Stimulated activated naive CD8-positive, alpha-beta T cell treated with anti-CD3 and anti-CD28 coated beads, Interleukin-15, Interleukin-2, amounts not matched to agents 100 ng/mL and 50 ng/mL, for 24 hours (primary cell): ENCODE measurements at regions not wholly inside any gene's neighbourhood (a gene's known extent, or its start where the extent isn't known, plus 50 kb on each side); places are given as distances from the start of the nearest gene placed in this dataset.

Experiments
- H3K27ac Mint-ChIP-seq: one replicate; pipeline ENCODE4 v1.8.0; 2021; ENCODE audit warnings: mild to moderate bottlenecking, mixed read lengths
- H3K27me3 Mint-ChIP-seq: one replicate; pipeline ENCODE4 v1.8.0; 2021; ENCODE audit warnings: mixed read lengths
- H3K36me3 Mint-ChIP-seq: one replicate; pipeline ENCODE4 v1.8.0; 2021; ENCODE audit warnings: low read depth, mixed read lengths
- H3K4me1 Mint-ChIP-seq: one replicate; pipeline ENCODE4 v1.8.0; 2021; ENCODE audit warnings: low read depth, mixed read lengths
- H3K4me3 Mint-ChIP-seq: one replicate; pipeline ENCODE4 v1.8.0; 2021; ENCODE audit warnings: mild to moderate bottlenecking, mixed read lengths
- H3K9me3 Mint-ChIP-seq: one replicate; pipeline ENCODE4 v1.8.0; 2021; ENCODE audit warnings: mixed read lengths

GRCh38 chr4:179552131-179552530, 2109.9 kb upstream of the AGA start:
- Mint-ChIP-seq H3K36me3 (no peaks in the 10 kb centered on the region), H3K4me1 (no peaks in the 10 kb centered on the region), H3K9me3 (peaks cover 14% of the 10 kb centered on the region), H3K27me3 (no peaks in the 10 kb centered on the region), H3K4me3 (no peak overlapping the region), H3K27ac (no peak overlapping the region)

- H3K36me3 Mint-ChIP-seq, result no peaks in the 10 kb centered on the region
- no peaks in the 10 kb centered on the region for H3K4me1 Mint-ChIP-seq
These were observed 2121.5 kb upstream of the AGA start for GRCh38 chr4:179563741-179564140.

GRCh38 chr4:179569549-179569948, 2127.3 kb upstream of the AGA start:
- Mint-ChIP-seq H3K36me3 (no peaks in the 10 kb centered on the region), H3K27ac (no peak overlapping the region), H3K4me3 (no peak overlapping the region), H3K9me3 (peaks cover 24% of the 10 kb centered on the region), H3K27me3 (no peaks in the 10 kb centered on the region), H3K4me1 (no peaks in the 10 kb centered on the region)

More at GRCh38 chr4:179563741-179564140, 2121.5 kb upstream of the AGA start:
- no peaks in the 10 kb centered on the region for H3K27me3 Mint-ChIP-seq
- H3K27ac Mint-ChIP-seq, result no peak overlapping the region
- peaks cover 38% of the 10 kb centered on the region for H3K9me3 Mint-ChIP-seq
- H3K4me3 Mint-ChIP-seq, result no peak overlapping the region

GRCh38 chr4:179582164-179582905, 2140.1 kb upstream of the AGA start:
- H3K36me3 Mint-ChIP-seq, result no peaks in the 10 kb centered on the region
- no peaks in the 10 kb centered on the region for H3K27me3 Mint-ChIP-seq
- H3K4me3 Mint-ChIP-seq, result no peak overlapping the region
- peaks cover 10% of the 10 kb centered on the region for H3K9me3 Mint-ChIP-seq
- H3K27ac Mint-ChIP-seq, result no peak overlapping the region
- no peaks in the 10 kb centered on the region for H3K4me1 Mint-ChIP-seq

GRCh38 chr4:179583221-179583620, 2141.0 kb upstream of the AGA start:
- Mint-ChIP-seq H3K27ac (no peak overlapping the region), H3K4me3 (no peak overlapping the region), H3K27me3 (no peaks in the 10 kb centered on the region), H3K4me1 (no peaks in the 10 kb centered on the region), H3K9me3 (peaks cover 6% of the 10 kb centered on the region), H3K36me3 (no peaks in the 10 kb centered on the region)

- Mint-ChIP-seq H3K36me3 (no peaks in the 10 kb centered on the region), H3K4me1 (no peaks in the 10 kb centered on the region), H3K4me3 (no peak overlapping the region), H3K27me3 (no peaks in the 10 kb centered on the region), H3K27ac (no peak overlapping the region), H3K9me3 (peaks cover 6% of the 10 kb centered on the region)
These were observed 2141.9 kb upstream of the AGA start for GRCh38 chr4:179584101-179584500.

GRCh38 chr4:179585761-179586160, 2143.5 kb upstream of the AGA start:
- Mint-ChIP-seq H3K27me3 (no peaks in the 10 kb centered on the region), H3K27ac (no peak overlapping the region), H3K4me1 (no peaks in the 10 kb centered on the region), H3K9me3 (peaks cover 10% of the 10 kb centered on the region), H3K36me3 (no peaks in the 10 kb centered on the region), H3K4me3 (no peak overlapping the region)

- H3K36me3 Mint-ChIP-seq, result no peaks in the 10 kb centered on the region
- peaks cover 17% of the 10 kb centered on the region for H3K9me3 Mint-ChIP-seq
- H3K4me1 Mint-ChIP-seq, result no peaks in the 10 kb centered on the region
- no peak overlapping the region for H3K27ac Mint-ChIP-seq
- no peak overlapping the region for H3K4me3 Mint-ChIP-seq
- no peaks in the 10 kb centered on the region for H3K27me3 Mint-ChIP-seq
These were observed 2144.2 kb upstream of the AGA start for GRCh38 chr4:179586460-179586859.

- Mint-ChIP-seq H3K36me3 (no peaks in the 10 kb centered on the region), H3K4me1 (no peaks in the 10 kb centered on the region), H3K27me3 (no peaks in the 10 kb centered on the region), H3K4me3 (no peak overlapping the region), H3K27ac (no peak overlapping the region), H3K9me3 (peaks cover 6% of the 10 kb centered on the region)
These were observed 2153.6 kb upstream of the AGA start for GRCh38 chr4:179595671-179596410.

- H3K36me3 Mint-ChIP-seq, result no peaks in the 10 kb centered on the region
- H3K9me3 Mint-ChIP-seq, result no peaks in the 10 kb centered on the region
- H3K4me1 Mint-ChIP-seq, result no peaks in the 10 kb centered on the region
- H3K4me3 Mint-ChIP-seq, result no peak overlapping the region
- H3K27ac Mint-ChIP-seq, result no peak overlapping the region
- H3K27me3 Mint-ChIP-seq, result no peaks in the 10 kb centered on the region
These were observed 2154.4 kb upstream of the AGA start for GRCh38 chr4:179596621-179597020.

GRCh38 chr4:179597301-179597700, 2155.1 kb upstream of the AGA start:
- Mint-ChIP-seq H3K27me3 (no peaks in the 10 kb centered on the region), H3K27ac (no peak overlapping the region), H3K9me3 (no peaks in the 10 kb centered on the region), H3K4me1 (no peaks in the 10 kb centered on the region), H3K4me3 (no peak overlapping the region), H3K36me3 (no peaks in the 10 kb centered on the region)

- H3K4me1 Mint-ChIP-seq, result no peaks in the 10 kb centered on the region
- no peak overlapping the region for H3K27ac Mint-ChIP-seq
- H3K36me3 Mint-ChIP-seq, result no peaks in the 10 kb centered on the region
- H3K4me3 Mint-ChIP-seq, result no peak overlapping the region
- H3K27me3 Mint-ChIP-seq, result no peaks in the 10 kb centered on the region
- no peaks in the 10 kb centered on the region for H3K9me3 Mint-ChIP-seq
These were observed 2159.4 kb upstream of the AGA start for GRCh38 chr4:179601671-179602070.

GRCh38 chr4:179605196-179605595, 2163.0 kb upstream of the AGA start:
- Mint-ChIP-seq H3K36me3 (no peaks in the 10 kb centered on the region), H3K4me1 (no peaks in the 10 kb centered on the region), H3K27me3 (no peaks in the 10 kb centered on the region), H3K4me3 (no peak overlapping the region), H3K27ac (no peak overlapping the region), H3K9me3 (peaks cover 3% of the 10 kb centered on the region)

- Mint-ChIP-seq H3K9me3 (peaks cover 3% of the 10 kb centered on the region), H3K4me1 (no peaks in the 10 kb centered on the region), H3K36me3 (no peaks in the 10 kb centered on the region), H3K4me3 (no peak overlapping the region), H3K27me3 (no peaks in the 10 kb centered on the region), H3K27ac (no peak overlapping the region)
These were observed 2164.8 kb upstream of the AGA start for GRCh38 chr4:179607003-179607402.

- Mint-ChIP-seq H3K27me3 (no peaks in the 10 kb centered on the region), H3K4me1 (no peaks in the 10 kb centered on the region), H3K4me3 (no peak overlapping the region), H3K9me3 (peaks cover 7% of the 10 kb centered on the region), H3K27ac (no peak overlapping the region), H3K36me3 (no peaks in the 10 kb centered on the region)
These were observed 2173.5 kb upstream of the AGA start for GRCh38 chr4:179615704-179616103.
